ENCODE measurements at regions not wholly inside any gene's neighbourhood (a gene's known extent, or its start where the extent isn't known, plus 50 kb on each side); places are given as distances from the start of the nearest gene placed in this dataset.
"Not testable (repeated sequence)": the region's sequence is repeated elsewhere in the genome, so short reads cannot be mapped to it uniquely, and the experiment has no call there.

GRCh38 chr18:70689765-70690164 lies 400.9 kb downstream of the SOCS6 start:
- TF ChIP-seq NFYB (CRISPR knock-in tag; conservative IDR thresholded peaks at IDR 0.05; ENCODE audit: low read depth); ATF2 (CRISPR knock-in tag; IDR thresholded peaks at IDR 0.05; ENCODE audit: borderline replicate concordance, low read depth); SP1 (CRISPR knock-in tag; conservative IDR thresholded peaks at IDR 0.05); ZNF263 (CRISPR knock-in tag; IDR thresholded peaks at IDR 0.05; ENCODE audit: low read depth); CTCF (IDR thresholded peaks at IDR 0.05); ZNF232 (CRISPR knock-in tag; IDR thresholded peaks at IDR 0.05); NR1H2 (CRISPR knock-in tag; IDR thresholded peaks at IDR 0.05); CREM (CRISPR knock-in tag; IDR thresholded peaks at IDR 0.05); ZSCAN18 (CRISPR knock-in tag; IDR thresholded peaks at IDR 0.05); FOXP1 (CRISPR knock-in tag; IDR thresholded peaks at IDR 0.05; ENCODE audit: borderline replicate concordance); TP53 (CRISPR knock-in tag; IDR thresholded peaks at IDR 0.05); ZNF317 (CRISPR knock-in tag; IDR thresholded peaks at IDR 0.05; ENCODE audit: borderline replicate concordance, low read depth); FOXP4 (CRISPR knock-in tag; IDR thresholded peaks at IDR 0.05): not testable (repeated sequence)
